Keratinocyte (primary cell): ENCODE measurements at regions not wholly inside any gene's neighbourhood (a gene's known extent, or its start where the extent isn't known, plus 50 kb on each side); places are given as distances from the start of the nearest gene placed in this dataset.

Experiments used
- DNase-seq: peaks from one replicate; pipeline ENCODE4 v3.0.0-alpha.2; 2011; ENCODE audit warnings: low read depth, missing footprints, low spot score
- FAIRE-seq: peaks from 2 replicates; lab custom pipeline; 2011; peaks lifted over from hg19 to GRCh38; lab: Jason Lieb, UNC
- H2AFZ ChIP-seq: 2 replicates; pipeline ENCODE4 v1.6.0; 2012; ENCODE audit warnings: low read length, control low read depth, inconsistent platforms; ENCODE audit not compliant: control insufficient read depth
- H3K27ac ChIP-seq: 2 replicates; pipeline ENCODE4 v1.5.1; 2011; ENCODE audit warnings: low read length; ENCODE audit not compliant: control insufficient read depth, insufficient read depth
- H3K27me3 ChIP-seq: 3 replicates; pipeline ENCODE4 v1.6.0; 2011; ENCODE audit warnings: low read length; ENCODE audit not compliant: control insufficient read depth, insufficient read depth; ENCODE audit errors: extremely low read depth
- H3K36me3 ChIP-seq, 2 experiments: 2 replicates in 1 of 2; 3 replicates in 1 of 2; pipeline ENCODE4 v1.5.1; 2011; ENCODE audit warnings: low read length in 2 of 2, mild to moderate bottlenecking in 1 of 2; ENCODE audit not compliant: control insufficient read depth in 2 of 2, insufficient read depth in 2 of 2; ENCODE audit errors: extremely low read depth in 1 of 2
- H3K4me1 ChIP-seq: 3 replicates; pipeline ENCODE4 v1.5.1; 2011; ENCODE audit warnings: low read length; ENCODE audit not compliant: control insufficient read depth, insufficient read depth; ENCODE audit errors: extremely low read depth
- H3K4me2 ChIP-seq: 3 replicates; pipeline ENCODE4 v1.6.0; 2011; ENCODE audit warnings: low read depth, low read length; ENCODE audit not compliant: control insufficient read depth, insufficient read depth; ENCODE audit errors: extremely low read depth
- H3K4me3 ChIP-seq, 3 experiments: fragments of 200-600 bp in 1 of 3; sonication (generic) in 1 of 3; 2 replicates in 2 of 3; 3 replicates in 1 of 3; pipeline ENCODE4 v1.5.1; 2011 to 2016; ENCODE audit warnings: low read length in 3 of 3, mild to moderate bottlenecking in 3 of 3, control low read depth in 2 of 3, inconsistent platforms in 1 of 3, low read depth in 1 of 3, mixed read lengths in 1 of 3, mixed run types in 1 of 3, moderate library complexity in 1 of 3; ENCODE audit not compliant: control insufficient read depth in 2 of 3, insufficient read depth in 2 of 3; ENCODE audit errors: extremely low read depth in 1 of 3
- H3K79me2 ChIP-seq: 2 replicates; pipeline ENCODE4 v1.6.0; 2012; ENCODE audit warnings: low read length; ENCODE audit not compliant: control insufficient read depth, insufficient read depth
- H3K9ac ChIP-seq: 3 replicates; pipeline ENCODE4 v1.6.0; 2011; ENCODE audit warnings: low read length; ENCODE audit not compliant: control insufficient read depth, insufficient read depth; ENCODE audit errors: extremely low read depth
- H3K9me1 ChIP-seq: 3 replicates; pipeline ENCODE4 v1.6.0; 2011; ENCODE audit warnings: low read length; ENCODE audit not compliant: control insufficient read depth, insufficient read depth; ENCODE audit errors: extremely low read depth
- H3K9me3 ChIP-seq: 2 replicates; pipeline ENCODE4 v1.5.1; 2012; ENCODE audit warnings: low read depth, low read length; ENCODE audit not compliant: control insufficient read depth
- H4K20me1 ChIP-seq: 3 replicates; pipeline ENCODE4 v1.6.0; 2011; ENCODE audit warnings: low read length; ENCODE audit not compliant: control insufficient read depth, insufficient read depth; ENCODE audit errors: extremely low read depth
- CTCF ChIP-seq, 3 experiments: IDR thresholded peaks in 1 of 3; conservative IDR thresholded peaks in 1 of 3; optimal IDR thresholded peaks in 1 of 3; 2 replicates in 2 of 3; 3 replicates in 1 of 3; pipeline versions ENCODE3 to v1.5.1; 2011; ENCODE audit warnings: low read length in 3 of 3, mild to moderate bottlenecking in 3 of 3, moderate library complexity in 2 of 3, control low read depth in 1 of 3, inconsistent platforms in 1 of 3; ENCODE audit not compliant: insufficient read depth in 2 of 3; ENCODE audit errors: extremely low read depth in 1 of 3
- EZH2 ChIP-seq: IDR thresholded peaks from one replicate; pipeline ENCODE4 v1.6.1; 2012; ENCODE audit warnings: inconsistent platforms, mild to moderate bottlenecking, low read length, moderate library complexity
- dilution Hi-C: fragments of 300-500 bp; cut with MboI; formaldehyde crosslinking; loops from one replicate; pipeline ENCODE4 v1.7.0; 2020; ENCODE audit warnings: low sequenced_read_pairs; ENCODE audit not compliant: extremely low pct_ligation_motif_present

- Histone ChIP-seq H3K4me1 (peaks cover 4% of the 10 kb centered on the region), H3K36me3 (no peaks in the 10 kb centered on the region), H2AFZ (no peak overlapping the region), H4K20me1 (no peaks in the 10 kb centered on the region), H3K27me3 (no peaks in the 10 kb centered on the region), H3K79me2 (no peaks in the 10 kb centered on the region), H3K4me3 (no peak overlapping the region), H3K4me2 (no peak overlapping the region), H3K27ac (no peak overlapping the region), H3K9me1 (no peaks in the 10 kb centered on the region), H3K9me3 (no peaks in the 10 kb centered on the region), H3K9ac (no peak overlapping the region)
- DNase-seq (no peak), FAIRE-seq (no peak)
- dilution Hi-C loops, result no loop called here
- TF ChIP-seq EZH2 (no peak), CTCF (optimal IDR thresholded peaks at IDR 0.05 in 1 of 3, IDR thresholded peaks at IDR 0.05 in 1 of 3, conservative IDR thresholded peaks at IDR 0.05 in 1 of 3; ENCODE audit: extremely low read depth in 1 of 3, insufficient read depth in 2 of 3, low read length in 3 of 3) (no peak)
These were observed 97.3 kb upstream of the MYCN start for GRCh38 chr2:15842758-15843666.

- Histone ChIP-seq H3K27me3 (no peaks in the 10 kb centered on the region), H3K4me2 (no peak overlapping the region), H3K79me2 (no peaks in the 10 kb centered on the region), H3K9ac (no peak overlapping the region), H3K9me3 (no peaks in the 10 kb centered on the region), H3K9me1 (no peaks in the 10 kb centered on the region), H4K20me1 (no peaks in the 10 kb centered on the region), H3K27ac (no peak overlapping the region), H3K4me3 (no peak overlapping the region), H2AFZ (no peak overlapping the region), H3K4me1 (peaks cover 4% of the 10 kb centered on the region), H3K36me3 (no peaks in the 10 kb centered on the region)
- no peak for FAIRE-seq
- TF ChIP-seq CTCF (optimal IDR thresholded peaks at IDR 0.05 in 1 of 3, IDR thresholded peaks at IDR 0.05 in 1 of 3, conservative IDR thresholded peaks at IDR 0.05 in 1 of 3; ENCODE audit: extremely low read depth in 1 of 3, insufficient read depth in 2 of 3, low read length in 3 of 3) (no peak), EZH2 (no peak)
- no peak for DNase-seq
- dilution Hi-C loops, result no loop called here
These were observed 96.0 kb upstream of the MYCN start for GRCh38 chr2:15844211-15844801.
